ENCODE measurements at regions not wholly inside any gene's neighbourhood (a gene's known extent, or its start where the extent isn't known, plus 50 kb on each side); places are given as distances from the start of the nearest gene placed in this dataset.

DNA sequence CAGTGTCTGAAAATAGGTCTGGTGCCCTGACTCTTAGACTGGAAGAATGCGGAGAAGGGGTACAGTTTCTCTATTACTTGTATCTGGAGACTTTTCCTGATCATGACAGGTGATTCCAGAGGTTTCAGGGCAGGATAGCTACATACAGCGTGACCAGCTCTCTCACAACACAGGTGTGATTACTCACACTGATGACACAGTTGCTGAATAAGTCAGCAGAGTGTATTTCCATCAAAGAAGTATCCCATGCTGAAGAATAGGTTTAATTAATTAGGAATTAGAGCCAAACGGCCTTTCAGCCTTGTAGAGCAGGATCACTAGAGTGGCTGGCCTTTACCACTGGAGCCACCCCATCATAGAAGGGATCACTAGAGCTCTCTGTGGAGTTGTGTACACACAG is 298.6 kb downstream of the LMX1A start:
- TF ChIP-seq, protein P1, sequence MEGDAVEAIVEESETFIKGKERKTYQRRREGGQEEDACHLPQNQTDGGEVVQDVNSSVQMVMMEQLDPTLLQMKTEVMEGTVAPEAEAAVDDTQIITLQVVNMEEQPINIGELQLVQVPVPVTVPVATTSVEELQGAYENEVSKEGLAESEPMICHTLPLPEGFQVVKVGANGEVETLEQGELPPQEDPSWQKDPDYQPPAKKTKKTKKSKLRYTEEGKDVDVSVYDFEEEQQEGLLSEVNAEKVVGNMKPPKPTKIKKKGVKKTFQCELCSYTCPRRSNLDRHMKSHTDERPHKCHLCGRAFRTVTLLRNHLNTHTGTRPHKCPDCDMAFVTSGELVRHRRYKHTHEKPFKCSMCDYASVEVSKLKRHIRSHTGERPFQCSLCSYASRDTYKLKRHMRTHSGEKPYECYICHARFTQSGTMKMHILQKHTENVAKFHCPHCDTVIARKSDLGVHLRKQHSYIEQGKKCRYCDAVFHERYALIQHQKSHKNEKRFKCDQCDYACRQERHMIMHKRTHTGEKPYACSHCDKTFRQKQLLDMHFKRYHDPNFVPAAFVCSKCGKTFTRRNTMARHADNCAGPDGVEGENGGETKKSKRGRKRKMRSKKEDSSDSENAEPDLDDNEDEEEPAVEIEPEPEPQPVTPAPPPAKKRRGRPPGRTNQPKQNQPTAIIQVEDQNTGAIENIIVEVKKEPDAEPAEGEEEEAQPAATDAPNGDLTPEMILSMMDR (IDR thresholded peaks at IDR 0.05): no peak
- no peak for TF ChIP-seq POLR2A (IDR thresholded peaks at IDR 0.05)

Data from lower leg skin (tissue), 3 donors.